ENCODE measurements at regions not wholly inside any gene's neighbourhood (a gene's known extent, or its start where the extent isn't known, plus 50 kb on each side); places are given as distances from the start of the nearest gene placed in this dataset.

GRCh38 chr19:33872445-33873320 lies 76.0 kb downstream of the KCTD15 start:
- Histone ChIP-seq H2AFZ (ENCODE audit: low read depth) (no peak overlapping the region), H3K4me1 (ENCODE audit: low read depth, poor library complexity, severe bottlenecking) (no peaks in the 10 kb centered on the region), H4K20me1 (ENCODE audit: insufficient read depth) (no peaks in the 10 kb centered on the region), H3K27ac (no peak overlapping the region), H3K4me2 (no peak overlapping the region), H3K36me3 (ENCODE audit: insufficient read depth) (no peaks in the 10 kb centered on the region), H3K27me3 (ENCODE audit: insufficient read depth, low read depth) (no peaks in the 10 kb centered on the region), H3K9ac (no peak overlapping the region), H3K79me2 (ENCODE audit: insufficient read depth, low read depth) (no peaks in the 10 kb centered on the region), H3K4me3 (IDR thresholded peaks at IDR 0.05; ENCODE audit: insufficient read depth, low read depth, low read length) (no peak overlapping the region)
- no peak for TF ChIP-seq CTCF (conservative IDR thresholded peaks at IDR 0.05; ENCODE audit: low read depth, low read length)

GRCh38 chr19:33875071-33875470 lies 78.4 kb downstream of the KCTD15 start:
- Histone ChIP-seq H3K79me2 (ENCODE audit: insufficient read depth, low read depth) (no peaks in the 10 kb centered on the region), H3K4me3 (IDR thresholded peaks at IDR 0.05; ENCODE audit: insufficient read depth, low read depth, low read length) (no peak overlapping the region), H3K27me3 (ENCODE audit: insufficient read depth, low read depth) (no peaks in the 10 kb centered on the region), H3K9ac (no peak overlapping the region), H2AFZ (ENCODE audit: low read depth) (no peak overlapping the region), H3K4me2 (no peak overlapping the region), H3K36me3 (ENCODE audit: insufficient read depth) (no peaks in the 10 kb centered on the region), H4K20me1 (ENCODE audit: insufficient read depth) (no peaks in the 10 kb centered on the region), H3K27ac (no peak overlapping the region), H3K4me1 (ENCODE audit: low read depth, poor library complexity, severe bottlenecking) (no peaks in the 10 kb centered on the region)
- no peak for TF ChIP-seq CTCF (conservative IDR thresholded peaks at IDR 0.05; ENCODE audit: low read depth, low read length)

- Histone ChIP-seq H4K20me1 (ENCODE audit: insufficient read depth) (no peaks in the 10 kb centered on the region), H3K4me2 (no peak overlapping the region), H3K27ac (no peak overlapping the region), H3K4me3 (IDR thresholded peaks at IDR 0.05; ENCODE audit: insufficient read depth, low read depth, low read length) (no peak overlapping the region), H3K36me3 (ENCODE audit: insufficient read depth) (no peaks in the 10 kb centered on the region), H3K79me2 (ENCODE audit: insufficient read depth, low read depth) (no peaks in the 10 kb centered on the region), H3K9ac (no peak overlapping the region), H2AFZ (ENCODE audit: low read depth) (no peak overlapping the region), H3K27me3 (ENCODE audit: insufficient read depth, low read depth) (no peaks in the 10 kb centered on the region), H3K4me1 (ENCODE audit: low read depth, poor library complexity, severe bottlenecking) (no peaks in the 10 kb centered on the region)
- no peak for TF ChIP-seq CTCF (conservative IDR thresholded peaks at IDR 0.05; ENCODE audit: low read depth, low read length)
Measured at GRCh38 chr19:33876192-33876591, 79.5 kb downstream of the KCTD15 start.

- H3K79me2 ChIP-seq (ENCODE audit: insufficient read depth, low read depth) = no peaks in the 10 kb centered on the region
- H2AFZ ChIP-seq (ENCODE audit: low read depth) = no peak overlapping the region
- no peak overlapping the region for H3K4me3 ChIP-seq (IDR thresholded peaks at IDR 0.05; ENCODE audit: insufficient read depth, low read depth, low read length)
- no peak overlapping the region for H3K27ac ChIP-seq
- no peak overlapping the region for H3K9ac ChIP-seq
- H3K27me3 ChIP-seq (ENCODE audit: insufficient read depth, low read depth) = no peaks in the 10 kb centered on the region
- H3K4me1 ChIP-seq (ENCODE audit: low read depth, poor library complexity, severe bottlenecking) = no peaks in the 10 kb centered on the region
- TF ChIP-seq CTCF (conservative IDR thresholded peaks at IDR 0.05; ENCODE audit: low read depth, low read length) = no peak
- H3K4me2 ChIP-seq = no peak overlapping the region
- H3K36me3 ChIP-seq (ENCODE audit: insufficient read depth) = no peaks in the 10 kb centered on the region
- no peaks in the 10 kb centered on the region for H4K20me1 ChIP-seq (ENCODE audit: insufficient read depth)
Measured at GRCh38 chr19:33878030-33878544, 81.4 kb downstream of the KCTD15 start.
